DLD1 (cell line): ENCODE measurements at regions not wholly inside any gene's neighbourhood (a gene's known extent, or its start where the extent isn't known, plus 50 kb on each side); places are given as distances from the start of the nearest gene placed in this dataset.
"Not testable (repeated sequence)": the region's sequence is repeated elsewhere in the genome, so short reads cannot be mapped to it uniquely, and the experiment has no call there.

Experiments used
- in situ Hi-C: cut with HindIII; loops from 2 replicates; pipeline ENCODE4 v1.10.0; 2017; ENCODE audit warnings: low sequenced_read_pairs

DNA sequence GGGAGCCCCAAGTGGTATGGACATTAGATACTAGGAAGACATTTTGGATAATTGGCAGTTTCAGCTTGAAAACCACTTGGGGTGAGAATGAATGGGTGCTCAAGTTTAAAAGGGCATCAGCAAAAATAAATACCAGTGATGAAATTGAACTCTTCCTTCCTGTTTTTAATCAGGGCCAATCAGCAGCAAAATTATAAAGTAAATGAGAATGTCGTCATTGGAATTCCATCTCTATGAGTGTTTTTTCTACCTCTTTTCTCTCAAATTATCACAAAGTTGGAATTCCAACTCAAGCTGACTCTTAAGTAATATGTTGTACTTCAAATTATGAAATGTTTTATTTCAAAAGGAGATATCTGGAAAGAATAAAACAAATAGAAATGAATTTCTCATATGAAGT lies 730.6 kb downstream of the METTL15 start:
- in situ Hi-C loops: no loop called here

DNA sequence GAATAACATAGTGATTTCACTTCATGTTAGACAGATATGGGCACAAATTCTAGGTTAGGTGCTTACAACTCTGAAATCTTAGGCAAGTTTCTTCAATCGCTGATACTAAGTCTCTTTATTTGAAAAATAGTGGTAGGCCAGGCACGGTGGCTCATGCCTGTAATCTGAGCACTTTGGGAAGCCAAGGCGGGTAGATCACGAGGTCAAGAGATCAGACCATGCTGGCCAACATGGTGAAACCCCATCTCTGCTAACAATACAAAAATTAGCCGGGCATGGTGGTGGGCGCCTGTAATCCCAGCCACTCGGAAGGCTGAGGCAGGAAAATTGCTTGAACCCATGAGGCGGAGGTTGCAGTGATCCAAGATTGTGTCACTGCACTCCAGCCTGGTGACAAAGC lies 729.4 kb downstream of the METTL15 start:
- in situ Hi-C loops: no loop called here

GRCh38 chr11:28836285-28837081 lies 728.3 kb downstream of the METTL15 start:
- in situ Hi-C loops: no loop called here

DNA sequence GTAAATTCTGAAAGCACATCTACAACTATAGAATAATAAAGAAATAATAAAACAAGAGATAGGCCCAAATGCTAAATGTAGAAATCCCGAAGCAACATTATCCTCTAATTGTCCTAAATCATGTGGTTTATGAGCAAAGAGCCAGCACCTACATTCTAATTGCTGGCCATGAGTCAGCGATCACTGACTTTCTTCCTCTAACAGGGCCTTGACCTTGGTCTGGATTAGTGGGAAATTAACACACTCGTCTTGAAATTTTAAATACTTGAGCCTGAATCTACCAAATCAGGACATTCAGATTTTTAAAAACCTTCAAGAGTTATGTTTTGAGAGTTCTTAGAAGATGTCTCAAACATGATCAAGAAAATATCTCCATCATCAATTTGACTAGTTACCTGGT lies 727.6 kb downstream of the METTL15 start:
- in situ Hi-C loops: no loop called here

DNA sequence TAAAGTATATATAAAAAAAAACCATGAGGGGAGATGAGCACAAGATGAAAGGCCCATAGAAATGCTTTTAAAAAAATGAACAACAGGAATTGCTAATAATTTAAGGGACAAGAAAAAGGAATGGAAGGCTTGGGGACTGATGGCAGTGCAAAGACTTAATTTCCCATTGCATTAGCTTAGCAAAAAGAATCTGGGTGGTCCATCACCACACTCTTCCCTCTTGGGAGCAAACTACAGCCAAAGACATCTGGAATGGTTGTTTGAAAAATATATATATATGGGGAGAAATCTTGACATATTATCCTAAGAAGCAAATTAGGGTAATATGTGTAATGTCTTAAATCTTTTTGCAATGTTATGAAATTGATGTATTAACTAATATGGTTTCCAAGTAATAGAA lies 727.1 kb downstream of the METTL15 start:
- in situ Hi-C loops: no loop called here

- in situ Hi-C loops: no loop called here
Observed at GRCh38 chr11:28834877-28835276, 726.7 kb downstream of the METTL15 start.

DNA sequence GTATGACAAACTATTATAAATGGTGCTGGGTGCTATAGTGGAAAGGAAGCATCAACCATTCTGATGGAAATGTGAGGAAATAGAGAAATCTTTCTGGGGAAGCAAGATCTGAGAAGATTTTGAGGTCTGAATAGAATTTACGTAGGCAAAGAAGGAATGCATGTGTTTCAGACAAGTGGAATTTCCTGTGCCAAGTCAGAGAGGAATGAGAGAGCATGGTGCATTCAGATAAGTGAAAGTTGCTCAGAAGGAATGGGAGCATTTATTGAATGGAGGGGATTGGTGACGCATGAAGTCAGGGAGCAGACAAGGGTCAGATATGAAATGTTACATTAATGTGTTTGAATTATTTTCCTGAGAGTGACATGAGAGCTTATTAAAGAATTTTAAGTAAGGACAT lies 725.5 kb downstream of the METTL15 start:
- in situ Hi-C loops: no loop called here

DNA sequence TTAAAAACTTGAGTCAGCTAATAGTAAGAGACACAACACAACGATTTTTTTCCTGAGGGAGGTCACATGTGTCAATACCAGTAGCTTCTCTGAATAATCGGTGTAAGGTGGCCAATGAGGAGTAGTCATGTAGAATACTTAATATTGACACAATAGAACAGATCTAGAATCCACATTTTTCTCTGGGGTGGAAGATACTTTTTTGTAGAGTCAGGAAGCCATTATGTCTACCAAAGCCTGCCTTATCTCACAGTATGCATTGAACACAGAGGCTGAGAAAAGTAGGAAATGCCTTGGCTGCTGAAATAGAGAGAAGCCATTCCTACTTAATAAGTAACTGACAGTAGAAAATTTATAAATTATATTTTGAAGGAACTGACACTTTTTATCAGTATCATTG lies 725.0 kb downstream of the METTL15 start:
- in situ Hi-C loops: no loop called here

GRCh38 chr11:28826807-28827206 lies 718.6 kb downstream of the METTL15 start:
- in situ Hi-C loops: no loop called here

GRCh38 chr11:28822576-28822975 lies 714.4 kb downstream of the METTL15 start:
- in situ Hi-C loops: no loop called here

DNA sequence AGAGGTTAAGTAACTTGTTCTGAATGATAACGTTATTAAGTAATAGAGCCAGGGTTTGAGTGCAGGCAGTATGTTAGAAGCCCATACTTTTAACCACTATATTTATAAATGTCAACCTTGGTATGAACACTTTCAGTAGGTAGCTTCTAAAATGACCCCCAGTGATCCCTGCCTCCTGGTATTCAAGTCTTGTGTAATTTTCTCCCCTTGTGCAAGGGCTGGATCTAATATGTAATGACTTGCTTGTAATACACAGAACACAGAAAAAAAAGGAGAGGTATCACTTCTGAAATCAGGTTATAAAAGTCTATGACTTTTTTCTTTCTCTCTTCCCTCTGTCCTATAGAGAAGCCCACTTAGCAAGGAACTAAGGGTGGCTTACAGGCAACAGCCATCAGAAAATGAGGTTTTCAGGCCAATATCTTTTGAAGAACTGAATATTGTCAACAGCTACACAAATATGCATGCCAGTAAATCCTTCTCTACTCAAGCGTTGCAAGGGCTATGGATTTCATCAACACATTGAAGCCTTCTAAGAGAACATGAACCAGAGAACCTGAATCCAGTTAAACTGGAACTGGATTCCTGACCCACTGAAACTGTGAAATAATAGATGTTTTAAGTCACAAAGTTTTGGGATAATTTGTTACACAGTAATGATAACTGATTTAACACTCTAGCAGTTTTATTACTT lies 712.3 kb downstream of the METTL15 start:
- in situ Hi-C loops: no loop called here

GRCh38 chr11:28819741-28820140 lies 711.6 kb downstream of the METTL15 start:
- in situ Hi-C loops: no loop called here

DNA sequence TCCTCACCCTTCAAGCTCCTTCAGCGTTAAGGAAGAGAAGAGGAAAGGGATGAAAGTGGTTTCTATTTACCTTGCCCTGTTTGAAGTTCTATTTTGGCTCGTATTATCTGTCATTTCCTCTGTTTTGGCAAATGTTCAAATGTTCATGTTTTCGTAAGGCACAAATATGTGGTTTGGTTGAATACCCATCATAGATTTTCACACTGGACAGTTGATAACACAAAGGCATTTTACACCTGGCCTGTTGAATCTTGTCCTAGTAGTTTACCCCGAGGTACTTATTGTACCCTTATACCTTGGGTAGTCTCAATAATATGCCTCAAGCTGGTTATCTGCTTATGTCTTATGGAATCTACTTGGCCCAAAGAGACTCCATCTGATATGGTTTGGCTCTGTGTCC lies 706.9 kb downstream of the METTL15 start:
- in situ Hi-C loops: no loop called here

DNA sequence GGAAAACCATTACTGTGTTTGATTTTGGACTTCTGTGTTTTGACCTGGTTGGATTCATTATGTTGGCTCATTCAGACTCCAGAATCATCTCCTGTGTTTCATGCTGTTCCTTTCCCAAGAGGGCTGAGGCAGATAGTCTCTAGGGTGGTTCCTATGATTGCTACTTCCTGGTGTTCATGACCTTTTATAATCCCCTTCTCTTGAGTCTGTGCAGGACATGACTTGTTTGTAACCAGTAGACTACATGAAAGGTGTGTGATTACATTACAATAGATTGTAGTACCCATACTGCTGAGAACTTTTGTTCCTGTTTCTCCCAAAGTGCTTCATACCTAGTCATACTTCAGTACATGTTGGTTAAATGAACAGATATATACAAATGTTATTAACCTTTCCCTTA lies 700.6 kb downstream of the METTL15 start:
- in situ Hi-C loops: no loop called here

- in situ Hi-C loops: no loop called here
Observed at GRCh38 chr11:28799316-28799715, 691.1 kb downstream of the METTL15 start.

- in situ Hi-C loops: no loop called here
Observed at GRCh38 chr11:28798286-28798685, 690.1 kb downstream of the METTL15 start.

DNA sequence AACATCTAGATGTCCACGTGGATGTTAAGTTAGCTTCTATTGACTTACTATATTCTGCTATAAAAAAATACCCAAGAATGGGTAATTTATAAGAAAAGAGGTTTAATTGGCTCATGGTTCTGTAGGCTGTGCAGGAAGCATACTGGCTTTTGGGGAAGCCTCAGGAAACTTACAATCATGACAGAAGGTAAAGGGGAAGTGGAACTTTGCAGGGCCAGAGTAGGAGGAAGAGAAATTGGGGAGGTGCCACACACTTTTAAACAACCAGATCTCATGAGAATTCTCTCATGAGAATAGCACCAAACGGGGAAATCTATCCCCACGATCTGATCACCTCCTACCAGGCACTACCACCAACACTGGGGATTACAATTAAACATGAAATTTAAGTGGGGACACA lies 689.3 kb downstream of the METTL15 start:
- in situ Hi-C loops: no loop called here

DNA sequence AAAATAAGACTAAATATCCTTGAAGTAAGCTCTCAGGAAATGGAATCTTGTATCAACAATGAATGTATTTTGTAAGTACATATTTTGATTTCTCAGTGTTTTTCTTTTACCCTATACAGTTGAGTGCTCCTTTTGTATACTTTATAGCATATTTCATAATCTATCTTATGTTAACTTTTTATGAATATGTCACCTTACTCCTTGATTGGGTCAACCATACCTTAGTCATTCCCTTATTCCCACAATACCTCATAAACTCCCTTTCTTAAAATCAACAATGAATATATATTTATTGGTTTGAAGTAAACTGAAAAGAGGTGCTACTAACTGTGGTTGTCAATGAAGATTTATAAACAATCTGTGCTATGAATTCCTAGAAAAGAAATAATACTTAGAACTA lies 686.2 kb downstream of the METTL15 start:
- in situ Hi-C loops: no loop called here

DNA sequence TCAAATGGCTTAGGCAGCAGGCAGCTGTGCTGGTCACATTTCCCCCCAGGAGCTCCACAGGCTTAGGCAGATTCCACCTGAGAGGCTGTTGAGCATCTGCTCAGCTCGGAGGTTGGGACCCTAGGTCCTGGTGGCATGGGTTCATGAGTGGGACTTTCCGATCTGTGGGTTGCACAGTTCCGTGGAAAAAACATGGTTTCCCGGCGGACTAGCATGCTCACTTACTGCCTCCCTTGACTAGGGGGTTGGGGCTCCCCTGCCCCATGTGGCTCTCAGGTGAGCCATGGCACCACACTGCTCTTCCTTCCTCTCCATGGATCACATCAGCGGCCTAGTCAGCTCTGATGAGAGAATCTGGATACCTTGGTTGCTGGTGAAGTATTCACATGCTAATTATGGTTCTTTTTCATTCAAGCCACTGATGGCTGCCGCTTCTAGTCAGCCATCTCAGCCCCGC lies 685.1 kb downstream of the METTL15 start:
- in situ Hi-C loops: no loop called here

- in situ Hi-C loops: no loop called here
Observed at GRCh38 chr11:28792856-28793255, 684.7 kb downstream of the METTL15 start.

DNA sequence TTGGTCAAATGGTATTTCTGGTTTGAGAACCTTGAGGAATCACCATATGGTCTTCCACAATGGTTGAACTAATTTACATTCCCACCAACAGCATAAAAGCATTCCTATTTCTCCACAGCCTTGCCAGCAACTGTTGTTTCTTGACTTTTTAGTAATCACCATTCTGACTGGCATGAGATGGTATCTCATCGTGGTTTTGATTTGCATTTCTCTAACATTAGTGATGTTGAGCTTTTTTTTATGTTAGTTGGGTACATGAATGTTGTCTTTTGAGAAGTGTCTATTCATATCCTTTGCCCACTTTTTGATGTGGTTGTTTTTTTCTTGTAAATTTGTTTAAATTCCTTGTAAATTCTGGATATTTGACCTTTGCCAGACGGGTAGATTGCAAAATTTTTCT lies 679.7 kb downstream of the METTL15 start:
- in situ Hi-C loops: not testable (repeated sequence)

- in situ Hi-C loops: no loop called here
Observed at GRCh38 chr11:28777126-28777525, 668.9 kb downstream of the METTL15 start.
